IMR-90 (cell line): ENCODE measurements at regions not wholly inside any gene's neighbourhood (a gene's known extent, or its start where the extent isn't known, plus 50 kb on each side); places are given as distances from the start of the nearest gene placed in this dataset.
A peak's percentile ranks its signal among the peaks of the same experiment; 100 is the strongest.

Experiments used
- ATAC-seq: fragments of 200-7000 bp; cut with Tn5 transposase; 2 replicates; pipeline ENCODE4 v1.9.1; 2020; ENCODE audit warnings: low read depth, mild to moderate bottlenecking, moderate library complexity
- BruUV-seq: library from RNA; stranded (reverse); fragments of 400-500 nt; replicated peaks from 2 replicates; lab custom pipeline; 2021; lab: Mats Ljungman, UMichigan
- CTCF ChIA-PET: fragments of 300-600 bp; formaldehyde crosslinking; extraction: SDS; loops from one replicate; lab custom pipeline; 2021; ENCODE audit warnings: antibody characterized with exemption; lab: Yijun Ruan, JAX
- POLR2A ChIA-PET: fragments of 300-600 bp; sonication (Branson Sonifier 250); formaldehyde crosslinking; loops from one replicate; lab custom pipeline; 2022; ENCODE audit warnings: antibody characterized with exemption; ENCODE audit not compliant: unreplicated experiment; lab: Charles Lee
- DNase-seq: peaks from one replicate; pipeline ENCODE4 v3.0.0; 2013
- H2AFZ ChIP-seq: replicated peaks from 2 replicates; pipeline ENCODE3; 2013; ENCODE audit warnings: low read length, mild to moderate bottlenecking; ENCODE audit not compliant: poor library complexity
- H2AK5ac ChIP-seq: 2 replicates; pipeline ENCODE4 v1.6.1; 2013; ENCODE audit warnings: low read depth, low read length, inconsistent platforms
- H2AK9ac ChIP-seq: replicated peaks from 2 replicates; pipeline ENCODE3; 2013; ENCODE audit warnings: mild to moderate bottlenecking, low read depth, low read length, moderate library complexity; ENCODE audit not compliant: poor library complexity
- H2BK120ac ChIP-seq: 2 replicates; pipeline ENCODE4 v1.6.1; 2013; ENCODE audit warnings: low read depth, low read length, inconsistent platforms
- H2BK15ac ChIP-seq: 3 replicates; pipeline ENCODE4 v1.6.1; 2013; ENCODE audit warnings: low read depth, low read length, inconsistent platforms
- H2BK20ac ChIP-seq: 2 replicates; pipeline ENCODE4 v1.6.1; 2013; ENCODE audit warnings: low read depth, mild to moderate bottlenecking, inconsistent platforms, low read length, moderate library complexity
- H2BK5ac ChIP-seq: 2 replicates; pipeline ENCODE4 v1.6.1; 2013; ENCODE audit warnings: mild to moderate bottlenecking, low read depth, low read length, inconsistent platforms; ENCODE audit not compliant: poor library complexity, severe bottlenecking
- H3K14ac ChIP-seq: replicated peaks from 2 replicates; pipeline ENCODE4 v1.6.1; 2013; ENCODE audit warnings: low read depth, low read length, inconsistent platforms
- H3K18ac ChIP-seq: 2 replicates; pipeline ENCODE4 v1.6.1; 2013; ENCODE audit warnings: low read depth, low read length, control low read depth
- H3K23ac ChIP-seq: 2 replicates; pipeline ENCODE4 v1.6.1; 2013; ENCODE audit warnings: low read depth, low read length, inconsistent platforms
- H3K27ac ChIP-seq: 2 replicates; pipeline ENCODE4 v1.5.1; 2013; ENCODE audit warnings: mild to moderate bottlenecking, control low read depth, low read length; ENCODE audit not compliant: insufficient read depth
- H3K27me3 ChIP-seq: 2 replicates; pipeline ENCODE4 v1.6.1; 2013; ENCODE audit warnings: low read length; ENCODE audit not compliant: control insufficient read depth, insufficient read depth
- H3K36me3 ChIP-seq: 2 replicates; pipeline ENCODE4 v1.6.1; 2013; ENCODE audit warnings: low read length, mixed read lengths; ENCODE audit not compliant: control insufficient read depth, insufficient read depth
- H3K4ac ChIP-seq: 2 replicates; pipeline ENCODE4 v1.6.1; 2013; ENCODE audit warnings: low read depth, low read length, inconsistent platforms
- H3K4me1 ChIP-seq: 2 replicates; pipeline ENCODE4 v1.6.1; 2013; ENCODE audit warnings: low read length, mixed read lengths; ENCODE audit not compliant: control insufficient read depth, insufficient read depth
- H3K4me2 ChIP-seq: 2 replicates; pipeline ENCODE4 v1.6.1; 2013; ENCODE audit warnings: low read depth, mild to moderate bottlenecking, control low read depth, low read length, moderate library complexity
- H3K4me3 ChIP-seq: 2 replicates; pipeline ENCODE4 v1.5.1; 2013; ENCODE audit warnings: low read depth, mild to moderate bottlenecking, control low read depth, low read length, moderate library complexity; ENCODE audit not compliant: insufficient read depth
- H3K56ac ChIP-seq: 2 replicates; pipeline ENCODE4 v1.6.1; 2013; ENCODE audit warnings: low read length, inconsistent platforms; ENCODE audit not compliant: insufficient read depth; ENCODE audit errors: extremely low read depth
- H3K79me1 ChIP-seq, 2 experiments: 2 replicates each; pipeline ENCODE4 v1.6.1; 2013; ENCODE audit warnings: low read length in 2 of 2, inconsistent platforms in 1 of 2, low read depth in 1 of 2
- H3K9ac ChIP-seq: 2 replicates; pipeline ENCODE4 v1.6.1; 2013; ENCODE audit warnings: low read depth, low read length, control low read depth
- H3K9me1 ChIP-seq: 2 replicates; pipeline ENCODE4 v1.6.1; 2013; ENCODE audit warnings: low read length, inconsistent platforms; ENCODE audit not compliant: insufficient read depth
- H3K9me3 ChIP-seq: 2 replicates; pipeline ENCODE4 v1.6.1; 2013; ENCODE audit warnings: low read length; ENCODE audit not compliant: control insufficient read depth, insufficient read depth
- H4K20me1 ChIP-seq: 2 replicates; pipeline ENCODE4 v1.6.1; 2013; ENCODE audit warnings: low read length, inconsistent platforms; ENCODE audit not compliant: insufficient read depth
- H4K5ac ChIP-seq: 2 replicates; pipeline ENCODE4 v1.6.1; 2013; ENCODE audit warnings: mild to moderate bottlenecking, low read depth, low read length, control low read depth
- H4K8ac ChIP-seq, 2 experiments: 2 replicates each; pipeline ENCODE4 v1.6.1; 2013; ENCODE audit warnings: low read depth in 2 of 2, low read length in 2 of 2, control low read depth in 1 of 2, inconsistent platforms in 1 of 2
- H4K91ac ChIP-seq: 2 replicates; pipeline ENCODE4 v1.6.1; 2013; ENCODE audit warnings: low read depth, low read length, inconsistent platforms; ENCODE audit not compliant: insufficient read depth
- RFX5 ChIP-seq: IDR thresholded peaks from 2 replicates; pipeline ENCODE4 v1.8.0; 2012; ENCODE audit warnings: low read depth, mild to moderate bottlenecking, low read length, moderate library complexity
- WGBS, 2 experiments: methylation state at CpG; one replicate each; pipeline versions ENCODE4 v1.1.5 to v1.1.7; 2013; ENCODE audit warnings: missing lambda C conversion rate in 2 of 2; ENCODE audit not compliant: insufficient read length in 1 of 2; ENCODE audit errors: extremely low coverage in 2 of 2; 5-methylcytosine and 5-hydroxymethylcytosine counted together
- dilution Hi-C: fragments of 300-500 bp; cut with HindIII; formaldehyde crosslinking; loops from one replicate; pipeline ENCODE4 v1.14.3; 2018; ENCODE audit warnings: low sequenced_read_pairs; ENCODE audit not compliant: unreplicated experiment
- in situ Hi-C: fragments of 300-500 bp; cut with MboI; formaldehyde crosslinking; loops from 3 replicates; pipeline ENCODE4 v1.14.3; 2019; ENCODE audit warnings: low sequenced_read_pairs, inconsistent platforms, mixed read lengths
- intact Hi-C: fragments of 100-400 bp; cut with micrococcal nuclease; formaldehyde crosslinking; loops from 2 replicates; pipeline ENCODE4 v1.10.0; 2022
- TF ChIP-seq, protein P1 (sequence below): conservative IDR thresholded peaks from 2 replicates; pipeline ENCODE4 v1.5.1; 2012; ENCODE audit warnings: mild to moderate bottlenecking, low read depth, low read length, improper control_type of control experiment

DNA sequence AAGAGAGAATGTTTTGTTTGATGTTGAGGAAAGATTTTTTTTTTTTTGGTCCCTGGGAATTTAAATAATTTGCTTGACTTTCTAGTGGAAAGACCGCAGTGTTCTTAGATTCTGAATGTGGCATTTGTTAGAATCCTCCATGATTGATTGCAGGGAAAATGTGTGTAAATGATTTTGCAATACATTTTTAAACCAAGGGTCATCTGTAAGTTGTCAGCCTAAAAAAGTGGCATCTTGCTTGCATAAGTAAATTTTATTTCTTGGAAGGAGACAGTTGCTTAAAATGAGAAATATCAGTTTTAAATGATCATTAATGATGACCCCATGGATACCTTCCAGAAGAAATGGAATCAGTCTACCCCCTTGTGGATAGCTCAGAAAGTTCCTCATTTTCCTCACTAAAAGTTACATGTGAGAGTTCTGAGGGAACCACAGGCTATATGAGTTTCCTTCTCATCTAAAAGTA lies 105.1 kb upstream of the SLC25A48 start:
- Histone ChIP-seq H2AFZ (no peak overlapping the region), H2AK9ac (no peak overlapping the region), H3K36me3 (no peaks in the 10 kb centered on the region), H3K23ac (no peak overlapping the region), H3K4me1 (no peaks in the 10 kb centered on the region), H3K56ac (no peak overlapping the region), H4K91ac (no peak overlapping the region), H3K14ac (no peak overlapping the region), H4K5ac (no peak overlapping the region), H3K9me1 (no peaks in the 10 kb centered on the region), H2BK120ac (no peak overlapping the region), H3K9me3 (no peaks in the 10 kb centered on the region), H3K9ac (no peak overlapping the region), H2BK15ac (no peak overlapping the region), H3K4me3 (no peak overlapping the region), H3K18ac (no peak overlapping the region), H4K8ac (no peak overlapping the region), H2BK5ac (no peak overlapping the region), H3K4me2 (no peak overlapping the region), H3K27ac (no peak overlapping the region), H2AK5ac (no peak overlapping the region), H3K4ac (no peak overlapping the region), H2BK20ac (no peak overlapping the region), H3K79me1 (no peaks in the 10 kb centered on the region), H4K20me1 (no peaks in the 10 kb centered on the region), H3K27me3 (peaks cover 2% of the 10 kb centered on the region; the same call in 1 of the 2 replicates)
- in situ Hi-C loops (no loop called here), dilution Hi-C loops (no loop called here), intact Hi-C loops (no loop called here)
- TF ChIP-seq, protein P1, sequence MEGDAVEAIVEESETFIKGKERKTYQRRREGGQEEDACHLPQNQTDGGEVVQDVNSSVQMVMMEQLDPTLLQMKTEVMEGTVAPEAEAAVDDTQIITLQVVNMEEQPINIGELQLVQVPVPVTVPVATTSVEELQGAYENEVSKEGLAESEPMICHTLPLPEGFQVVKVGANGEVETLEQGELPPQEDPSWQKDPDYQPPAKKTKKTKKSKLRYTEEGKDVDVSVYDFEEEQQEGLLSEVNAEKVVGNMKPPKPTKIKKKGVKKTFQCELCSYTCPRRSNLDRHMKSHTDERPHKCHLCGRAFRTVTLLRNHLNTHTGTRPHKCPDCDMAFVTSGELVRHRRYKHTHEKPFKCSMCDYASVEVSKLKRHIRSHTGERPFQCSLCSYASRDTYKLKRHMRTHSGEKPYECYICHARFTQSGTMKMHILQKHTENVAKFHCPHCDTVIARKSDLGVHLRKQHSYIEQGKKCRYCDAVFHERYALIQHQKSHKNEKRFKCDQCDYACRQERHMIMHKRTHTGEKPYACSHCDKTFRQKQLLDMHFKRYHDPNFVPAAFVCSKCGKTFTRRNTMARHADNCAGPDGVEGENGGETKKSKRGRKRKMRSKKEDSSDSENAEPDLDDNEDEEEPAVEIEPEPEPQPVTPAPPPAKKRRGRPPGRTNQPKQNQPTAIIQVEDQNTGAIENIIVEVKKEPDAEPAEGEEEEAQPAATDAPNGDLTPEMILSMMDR: 0 out of 2 replicates have a peak, but pooled peaks have one; percentile 5
- TF ChIP-seq RFX5: no peak
- no CpG with 5 or more reads among the region's 1 CpG for WGBS, 2 experiments
- no peak for DNase-seq
- ATAC-seq: no peak
- ChIA-PET CTCF (interaction anchor here (0.6 to 1.2 kb wide), 2 partner anchors 69 to 163 kb away, joined by 3 to 4 read pairs; no protein-coding TSS in a partner anchor), POLR2A (no interaction called here)
- no TSS peak for BruUV-seq
